Frontal cortex (tissue), 3 donors: ENCODE measurements at regions not wholly inside any gene's neighbourhood (a gene's known extent, or its start where the extent isn't known, plus 50 kb on each side); places are given as distances from the start of the nearest gene placed in this dataset.

Experiments used
- DNase-seq, 2 donors: peaks; one replicate each; pipeline ENCODE4 v3.0.0; 2012; ENCODE audit warnings: low spot score in 2 of 2
- FAIRE-seq: peaks from 2 replicates; lab custom pipeline; 2012; peaks lifted over from hg19 to GRCh38; lab: Jason Lieb, UNC
- donor health status: control.
- donor health status: control.
- donor health status: control.

DNA sequence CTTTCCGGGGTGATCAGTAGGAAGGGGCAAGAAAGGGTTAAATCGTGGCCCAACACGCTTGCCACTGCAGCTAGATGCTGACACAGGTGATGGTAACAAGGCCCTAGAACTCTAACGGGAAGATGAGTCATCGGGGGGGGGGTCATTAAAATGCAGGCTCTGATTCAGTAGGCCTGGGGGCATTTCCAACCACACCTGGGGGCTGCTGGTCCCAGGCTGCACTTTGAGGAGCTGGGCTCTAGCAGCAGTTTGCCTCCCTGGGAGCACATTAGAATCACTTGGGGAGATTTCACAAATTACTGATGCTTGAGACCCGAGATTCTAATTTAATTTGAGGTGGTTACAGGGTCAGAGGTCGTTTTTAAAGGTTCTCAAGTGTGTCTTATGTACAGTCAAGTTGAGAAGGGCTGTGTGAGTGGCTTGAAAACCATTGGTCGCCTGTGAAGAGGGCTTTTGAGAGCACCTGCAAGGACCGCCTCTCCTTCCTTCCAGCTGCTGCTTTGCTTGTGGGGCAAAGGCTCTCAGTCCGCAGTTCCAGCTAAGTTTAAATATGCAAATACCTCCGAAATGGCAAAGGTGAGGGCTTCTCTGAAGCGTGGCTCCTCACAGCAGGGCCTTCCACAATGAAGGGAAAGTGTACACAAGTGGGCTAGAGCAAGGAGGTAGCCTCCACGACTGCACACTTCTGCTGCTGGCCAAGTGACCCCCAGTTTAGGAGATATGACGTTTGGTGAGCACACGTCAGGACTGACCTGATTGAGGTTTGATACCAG is 84.2 kb upstream of the KCNK12 start:
- DNase-seq (no peak), FAIRE-seq (no peak)

DNA sequence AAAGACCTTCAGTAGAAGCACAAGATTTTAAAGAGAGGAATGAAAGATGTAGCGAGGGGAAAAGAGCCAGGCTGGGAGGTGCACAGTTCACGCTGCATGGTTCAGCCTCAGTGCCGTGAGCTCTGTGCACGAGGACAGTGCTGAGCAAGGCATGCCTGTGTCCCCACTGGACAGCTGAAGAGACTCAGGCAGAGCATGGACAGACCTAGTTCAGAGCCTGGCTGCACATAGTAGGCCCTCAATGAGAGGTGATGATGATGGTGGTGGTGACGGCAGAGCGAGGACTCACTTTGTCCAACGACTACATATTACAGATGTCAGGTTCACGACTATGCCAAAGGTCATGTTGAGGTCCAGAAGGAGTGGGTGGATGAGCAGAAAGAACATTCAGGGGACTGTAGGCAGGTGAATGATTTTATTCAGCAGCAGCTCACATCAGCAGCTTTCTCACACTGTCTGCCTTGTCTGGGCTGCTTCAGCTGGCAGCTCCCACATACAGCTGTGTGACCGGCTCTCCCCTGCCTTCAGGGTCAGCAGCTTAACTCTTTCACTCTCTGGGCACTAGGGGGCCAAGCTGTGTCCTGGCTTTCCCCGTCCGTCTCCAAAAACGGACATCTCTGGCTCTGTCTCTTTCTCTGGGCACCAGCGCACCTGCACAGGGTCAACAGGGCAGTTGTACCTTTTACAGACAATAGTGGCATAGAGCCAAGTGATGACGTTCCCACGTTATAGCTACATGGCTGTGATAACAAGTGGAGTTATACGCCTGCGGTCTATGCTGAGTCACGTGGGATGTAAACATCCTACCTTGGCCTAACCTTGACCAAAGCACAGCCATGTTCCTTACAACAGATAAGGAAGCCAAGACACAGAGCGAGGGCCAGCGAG is 83.4 kb upstream of the KCNK12 start:
- no peak for DNase-seq
- FAIRE-seq = no peak

DNA sequence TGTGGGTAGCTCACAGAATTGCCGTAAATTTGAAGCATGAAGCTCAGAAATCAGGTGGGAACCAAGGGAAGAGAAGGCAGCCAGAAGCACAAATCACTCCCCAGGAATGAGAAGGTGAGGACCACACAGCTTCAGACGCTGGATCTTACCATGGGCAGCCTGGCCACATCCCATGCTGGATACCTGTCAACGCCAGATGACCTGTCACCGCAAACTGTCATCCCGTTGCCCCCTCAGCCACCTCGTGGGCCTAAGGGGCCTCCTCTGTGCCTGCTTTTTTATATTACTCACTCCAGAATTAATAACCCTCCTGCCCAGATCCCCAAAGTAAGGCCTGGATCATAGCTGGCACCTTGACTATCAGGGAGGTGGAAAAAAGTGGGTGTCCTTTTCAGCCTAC is 82.3 kb upstream of the KCNK12 start:
- FAIRE-seq = no peak
- no peak for DNase-seq

DNA sequence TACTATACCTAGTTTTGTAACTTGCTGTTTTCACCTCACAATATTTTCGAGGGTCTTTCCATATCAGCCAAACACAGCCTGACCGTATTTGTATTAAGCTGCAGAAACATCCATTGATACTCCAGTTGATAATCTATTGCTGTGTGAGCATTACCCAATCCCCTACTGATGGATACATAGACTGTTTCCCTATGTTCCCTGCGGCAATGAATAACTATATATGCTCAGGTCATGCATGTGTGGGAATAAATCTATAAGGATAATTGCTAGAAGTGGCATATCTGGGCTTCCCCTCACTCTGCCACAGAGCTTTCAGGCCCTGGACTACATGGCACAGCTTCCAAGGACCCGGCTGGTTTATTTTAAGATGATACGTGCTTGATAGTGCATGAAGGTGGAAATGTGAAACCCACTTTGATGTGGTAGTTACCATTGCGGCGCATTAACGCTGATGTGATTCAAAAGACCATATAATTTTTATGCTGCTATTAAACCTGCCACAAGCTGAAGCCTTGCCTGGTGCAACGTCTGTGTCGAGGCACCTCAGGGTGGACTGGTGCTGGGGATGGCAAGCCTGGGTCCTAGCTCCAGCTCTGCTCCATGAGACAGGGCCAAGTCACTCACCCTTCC is 81.4 kb upstream of the KCNK12 start:
- DNase-seq (no peak), FAIRE-seq (no peak)

DNA sequence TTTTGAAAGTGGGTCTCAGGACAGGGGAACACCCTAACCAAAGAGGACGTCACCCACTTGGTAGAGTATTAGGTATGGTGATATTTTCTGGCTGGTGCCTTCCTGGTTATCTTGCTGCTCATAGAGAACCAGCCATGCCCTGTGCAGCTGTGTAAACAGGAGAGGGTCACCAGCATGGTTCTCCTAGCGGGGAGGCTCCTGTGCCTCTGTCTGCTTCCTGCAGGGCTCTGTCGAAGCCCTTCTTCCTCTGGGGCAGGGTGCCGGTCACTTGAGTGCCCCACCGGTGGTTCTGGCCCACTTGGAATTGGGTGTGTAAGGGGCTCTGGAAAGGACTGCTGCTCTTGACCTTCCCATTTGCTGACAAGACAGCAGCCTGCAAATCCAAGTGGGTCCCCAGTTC is 80.5 kb upstream of the KCNK12 start:
- FAIRE-seq = no peak
- no peak for DNase-seq

DNA sequence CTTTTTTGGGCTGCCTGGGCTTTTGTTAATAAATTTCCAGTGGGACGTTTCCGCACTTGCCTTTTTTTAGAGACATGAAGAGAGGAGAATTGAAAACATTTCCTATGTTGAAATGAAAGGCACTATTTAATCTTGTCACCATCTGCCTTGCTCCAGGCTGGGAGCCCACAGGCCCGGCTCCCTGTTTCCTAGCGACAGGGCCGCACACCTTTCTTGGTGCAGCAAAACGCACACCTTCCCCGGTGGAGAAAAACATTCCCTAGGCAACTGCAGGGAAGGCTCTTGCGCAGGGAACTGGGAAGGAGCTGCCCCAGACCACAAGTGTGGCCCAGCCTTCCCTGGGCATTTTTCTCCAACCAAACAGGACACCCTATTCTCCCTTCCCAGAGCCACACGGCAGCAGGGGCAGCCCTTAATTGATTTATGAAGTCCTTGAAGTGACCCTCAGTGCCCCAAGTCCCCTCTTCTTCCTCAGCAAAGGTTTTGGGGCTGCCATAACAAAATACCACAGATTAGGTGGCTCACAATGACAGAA is 79.3 kb upstream of the KCNK12 start:
- FAIRE-seq (no peak), DNase-seq (no peak)

DNA sequence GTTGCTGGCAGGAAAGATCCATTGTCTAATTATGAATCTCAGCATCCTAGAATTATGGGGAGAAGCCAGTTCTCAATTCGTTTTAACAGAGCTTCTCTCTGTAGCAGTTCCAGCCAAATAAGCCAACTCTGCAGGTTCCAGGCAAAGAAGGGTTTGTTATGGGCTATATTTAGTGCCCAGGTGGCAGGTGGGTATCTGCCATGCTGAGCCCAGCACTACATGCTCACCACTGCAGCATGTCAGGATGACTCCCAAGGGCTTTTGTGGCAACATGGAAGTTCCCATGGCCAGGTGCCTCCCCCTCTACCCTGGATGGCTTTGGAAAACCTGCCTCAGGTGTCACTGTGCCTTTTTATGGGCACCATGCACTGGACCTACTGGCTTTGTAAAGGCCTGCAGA is 74.5 kb upstream of the KCNK12 start:
- FAIRE-seq (no peak), DNase-seq (no peak)

DNA sequence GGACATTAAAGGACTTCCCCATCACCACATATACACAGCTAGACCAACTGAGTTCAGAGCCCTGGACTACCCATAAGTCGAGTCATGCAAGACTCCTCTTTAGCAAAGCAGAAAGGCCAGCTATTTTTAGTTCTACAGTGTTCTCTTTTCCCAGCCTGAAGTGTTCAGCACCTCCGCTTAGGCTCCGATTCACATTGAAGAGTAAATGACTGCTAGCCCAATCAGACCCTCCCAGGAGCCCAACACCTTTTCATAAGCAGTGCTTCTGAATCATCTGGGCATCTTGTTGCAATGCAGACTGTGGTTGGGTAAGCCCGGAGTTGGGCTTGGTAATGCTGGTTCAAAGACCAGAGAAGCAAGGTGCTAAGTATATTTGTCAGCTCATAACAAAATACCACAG is 73.6 kb upstream of the KCNK12 start:
- no peak for FAIRE-seq

DNA sequence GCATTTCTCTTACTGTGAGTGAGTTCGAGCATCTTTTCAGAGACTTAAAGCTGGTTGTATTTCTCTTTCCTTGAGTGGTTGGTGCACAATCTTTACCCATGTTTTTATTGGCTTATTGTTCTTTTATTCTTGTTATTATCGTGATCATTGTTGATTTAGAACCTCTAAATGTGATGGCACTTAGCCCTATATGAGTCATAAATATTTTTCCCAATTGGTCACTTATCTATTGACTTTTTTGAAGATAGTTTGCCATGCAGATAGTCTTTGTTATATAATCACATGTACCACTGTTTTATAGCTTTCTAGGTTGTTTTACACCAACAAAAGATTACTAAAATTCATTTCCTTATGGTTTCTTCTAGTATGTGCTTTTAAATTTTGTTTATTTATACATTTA is 70.6 kb upstream of the KCNK12 start:
- FAIRE-seq = no peak
- no peak for DNase-seq

More for the DNA sequence above, 73.6 kb upstream of the KCNK12 start:
- no peak for DNase-seq

DNA sequence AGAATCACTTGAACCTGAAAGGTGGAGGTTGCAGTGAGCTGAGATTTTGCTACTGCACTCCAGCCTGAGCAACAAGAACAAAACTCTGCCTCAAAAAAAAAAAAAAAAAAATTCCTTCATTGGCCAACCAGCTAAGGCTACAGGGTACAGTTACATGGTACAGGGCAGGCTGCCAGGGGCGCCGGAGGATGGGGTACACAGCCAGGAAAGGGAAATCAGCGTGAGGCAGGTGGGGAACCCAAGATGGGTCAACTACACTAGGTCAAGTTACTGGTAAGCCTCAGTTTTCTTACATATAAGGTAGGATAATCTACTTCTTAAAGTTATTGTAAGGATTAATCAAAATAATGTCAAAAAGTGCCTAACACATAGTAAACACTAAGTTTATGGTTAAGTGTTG is 69.6 kb upstream of the KCNK12 start:
- no peak for DNase-seq
- no peak for FAIRE-seq

DNA sequence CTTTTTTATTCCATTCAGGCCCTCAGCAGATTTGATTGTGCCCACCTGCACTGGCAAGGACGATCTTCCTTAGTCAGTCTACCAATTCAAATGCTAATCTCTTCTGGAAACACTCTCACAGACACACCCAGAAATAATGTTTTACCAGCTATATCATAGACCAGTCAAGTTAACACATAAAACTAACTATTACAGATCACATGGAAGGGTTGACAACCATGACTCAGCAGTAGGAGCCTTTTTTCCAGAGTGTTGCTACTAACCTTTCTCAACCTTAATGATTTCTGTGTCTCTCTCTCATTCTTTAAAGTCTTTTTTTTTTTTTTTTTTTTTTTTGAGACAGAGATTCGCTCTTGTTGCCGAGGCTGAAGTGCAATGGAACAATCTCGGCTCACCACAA is 68.7 kb upstream of the KCNK12 start:
- no peak for FAIRE-seq
- DNase-seq = no peak

DNA sequence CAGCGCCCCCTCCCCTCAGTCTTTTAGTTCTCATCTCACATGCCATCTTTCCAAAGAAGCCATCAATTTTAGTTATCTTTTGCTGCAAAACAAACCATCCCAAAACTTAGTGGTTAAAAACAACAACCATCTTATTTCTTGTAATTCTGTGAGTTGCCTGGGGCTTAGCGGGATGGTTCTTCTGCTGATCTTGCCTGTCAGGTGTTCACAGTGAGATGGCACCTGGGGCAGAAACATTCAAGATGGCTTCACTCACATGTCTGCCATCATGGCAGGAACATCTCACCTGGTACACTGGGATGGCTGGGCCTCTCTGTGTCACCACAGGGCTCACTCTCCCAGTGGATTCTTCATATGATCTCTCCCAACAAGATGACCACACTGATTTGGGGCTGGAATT is 67.6 kb upstream of the KCNK12 start:
- DNase-seq = no peak
- FAIRE-seq = no peak

DNA sequence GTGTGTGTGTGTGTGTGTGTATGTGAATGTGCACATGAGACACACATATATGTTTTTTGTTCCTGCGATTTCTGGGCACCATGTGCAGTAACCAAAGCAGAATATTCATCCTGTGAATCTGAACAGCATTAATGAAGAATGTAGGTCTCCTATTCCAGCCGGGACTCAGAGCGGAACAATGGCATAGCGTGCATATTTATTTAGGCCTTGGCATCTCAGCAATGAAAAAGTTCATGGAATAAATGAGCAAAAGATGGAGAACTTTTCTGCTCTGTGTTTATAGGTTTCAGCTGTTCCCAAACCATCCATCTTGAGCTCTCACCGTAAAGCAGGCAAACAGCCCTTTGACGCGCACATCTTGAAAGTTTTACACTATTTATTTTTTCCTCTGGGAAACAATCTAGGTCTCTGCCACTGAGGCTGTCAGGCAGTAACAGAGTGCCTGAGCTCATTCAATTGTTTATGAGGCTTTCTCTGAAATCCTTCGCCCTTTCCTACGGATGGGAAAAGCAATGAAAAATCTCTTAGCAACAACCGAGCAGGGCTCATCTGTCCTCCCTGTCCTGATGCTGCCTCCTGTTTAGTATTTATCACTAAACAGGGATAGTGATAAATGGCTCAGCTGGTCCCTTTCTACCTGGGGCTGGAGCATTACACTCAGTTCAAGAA is 65.9 kb upstream of the KCNK12 start:
- FAIRE-seq (no peak), DNase-seq (no peak)

DNA sequence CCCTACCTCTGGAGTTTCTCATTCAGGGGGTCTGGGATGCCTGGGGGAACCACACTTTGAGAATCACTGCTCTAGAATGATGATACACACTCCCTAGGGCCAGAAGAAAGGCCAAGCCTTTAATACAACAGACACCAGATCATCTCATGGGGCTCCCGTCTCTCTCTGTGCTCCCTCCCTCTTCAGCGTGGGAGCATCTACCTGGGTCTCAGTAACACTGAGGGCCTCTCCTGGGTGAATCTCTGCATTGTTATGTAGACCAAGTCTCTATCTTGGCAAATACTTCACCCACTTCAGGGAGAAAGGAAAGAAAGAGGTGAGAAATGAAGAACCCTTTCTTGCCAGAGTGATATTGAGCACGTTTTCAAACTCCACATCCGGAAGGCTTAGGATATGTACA is 65.4 kb upstream of the KCNK12 start:
- FAIRE-seq = no peak
- DNase-seq = no peak

DNA sequence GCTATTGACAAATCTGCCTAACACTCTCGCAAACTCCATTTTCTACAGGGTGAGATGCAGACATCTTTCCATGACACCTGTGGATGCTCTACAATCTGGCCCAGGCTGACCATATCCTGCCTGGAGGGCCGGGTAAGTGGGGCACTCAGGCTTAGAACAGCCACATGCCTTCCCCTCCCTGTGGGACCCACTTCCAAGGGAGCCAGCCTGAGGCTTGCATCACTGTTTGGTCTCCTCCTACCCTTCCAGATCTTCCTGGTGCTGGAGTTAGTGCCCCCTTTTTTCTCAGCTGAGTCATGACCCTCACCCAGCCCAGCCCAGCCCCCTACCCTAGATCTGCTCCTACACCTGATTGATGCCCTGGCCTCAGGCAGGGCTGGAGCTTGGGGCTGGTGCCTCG is 62.0 kb upstream of the KCNK12 start:
- no peak for DNase-seq
- no peak for FAIRE-seq

DNA sequence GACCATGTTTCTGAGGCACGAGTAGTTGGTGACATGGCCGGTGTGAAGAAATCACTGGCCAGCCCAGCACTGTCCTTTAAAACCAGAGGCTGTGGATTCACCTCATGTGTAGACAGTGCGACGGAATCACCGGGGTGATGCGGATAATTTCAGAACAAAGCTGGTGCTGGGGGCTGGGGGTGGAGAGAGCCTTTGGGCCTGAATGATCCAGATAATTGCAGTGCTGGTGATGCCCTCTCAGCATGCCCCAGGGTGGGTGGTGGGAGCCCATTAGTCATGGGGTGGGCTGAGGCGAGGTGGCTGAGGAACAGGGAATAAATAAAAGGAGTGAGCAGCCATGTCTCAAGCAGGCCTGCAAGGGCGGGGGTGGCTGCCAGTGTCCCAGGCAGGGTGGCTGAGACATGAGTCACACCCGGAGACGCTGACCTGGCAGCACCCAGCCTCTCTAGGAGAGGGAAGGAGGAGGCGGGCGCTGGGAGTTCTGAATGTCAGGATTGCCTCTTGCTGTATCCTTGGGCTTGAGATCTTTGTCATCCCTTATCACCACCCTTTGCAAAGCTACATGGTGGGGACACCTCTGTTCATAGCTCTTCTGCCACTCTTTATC is 61.1 kb upstream of the KCNK12 start:
- FAIRE-seq (no peak), DNase-seq (peak in 1 of 2 donors; percentile 24)

DNA sequence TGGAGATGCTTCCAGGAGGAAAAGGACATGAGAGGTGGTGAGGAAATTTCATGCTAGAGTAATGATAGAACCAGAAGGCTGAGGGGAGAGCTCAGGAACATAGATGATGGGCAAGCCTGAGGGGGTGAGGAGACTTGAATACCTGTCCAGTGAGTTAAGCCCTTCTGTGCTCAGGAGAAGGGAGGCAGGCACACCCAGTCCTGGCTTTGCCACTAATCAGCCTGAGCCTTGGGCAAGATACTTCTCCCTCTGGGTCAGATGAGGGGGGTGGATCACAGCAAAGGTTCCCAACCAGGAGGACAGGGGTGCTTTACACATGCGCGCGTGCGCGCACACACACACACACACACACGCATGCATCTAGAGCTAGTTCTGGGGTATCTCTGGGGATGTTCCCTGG is 60.5 kb upstream of the KCNK12 start:
- DNase-seq = no peak

DNA sequence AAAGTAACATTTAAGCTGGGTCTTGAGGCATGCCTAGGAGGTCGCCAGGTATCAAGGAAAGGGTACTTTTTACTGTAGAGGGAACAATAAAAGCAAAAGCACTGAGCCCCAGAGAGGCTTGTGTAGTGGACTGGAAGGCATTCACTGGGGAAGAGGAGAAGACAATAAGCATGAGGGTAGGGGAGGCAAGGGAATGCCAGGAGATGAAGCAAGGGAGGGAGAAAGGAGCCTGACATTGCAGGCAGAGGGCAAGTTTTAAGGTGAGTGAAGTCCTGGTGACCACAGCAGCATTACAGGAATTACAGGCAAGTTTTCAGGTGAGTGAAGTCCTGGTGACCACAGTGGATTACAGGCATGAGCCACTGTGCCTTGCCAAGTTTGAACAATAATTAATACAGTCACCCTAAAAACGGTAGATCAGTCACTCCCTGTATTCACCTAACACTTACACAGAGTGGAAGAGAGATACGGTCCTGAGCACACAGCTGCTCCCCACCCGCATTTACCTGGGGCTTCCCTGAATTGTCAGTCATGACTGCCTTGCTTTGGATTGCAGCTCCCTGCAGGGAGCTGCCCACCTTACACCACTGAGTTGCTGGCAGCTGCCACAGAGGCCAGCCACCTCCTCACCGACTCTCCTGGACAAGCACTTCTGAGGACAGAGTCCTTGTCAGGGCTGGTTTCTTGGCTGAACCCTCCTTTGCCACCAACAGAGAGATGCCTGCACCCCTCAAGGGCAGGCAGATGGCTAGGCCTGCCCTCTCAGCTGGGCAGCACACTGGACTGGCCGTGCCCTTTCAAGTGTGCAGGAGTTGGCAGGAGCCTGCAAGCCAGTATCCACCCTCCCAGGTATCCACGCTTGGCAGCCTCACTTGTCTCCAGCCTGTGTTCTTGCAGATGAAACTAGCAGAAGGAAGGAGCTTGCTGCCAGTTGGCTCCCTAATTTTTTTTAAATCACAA is 59.0 kb upstream of the KCNK12 start:
- DNase-seq (no peak), FAIRE-seq (no peak)

More for the DNA sequence above, 60.5 kb upstream of the KCNK12 start:
- FAIRE-seq = no peak

DNA sequence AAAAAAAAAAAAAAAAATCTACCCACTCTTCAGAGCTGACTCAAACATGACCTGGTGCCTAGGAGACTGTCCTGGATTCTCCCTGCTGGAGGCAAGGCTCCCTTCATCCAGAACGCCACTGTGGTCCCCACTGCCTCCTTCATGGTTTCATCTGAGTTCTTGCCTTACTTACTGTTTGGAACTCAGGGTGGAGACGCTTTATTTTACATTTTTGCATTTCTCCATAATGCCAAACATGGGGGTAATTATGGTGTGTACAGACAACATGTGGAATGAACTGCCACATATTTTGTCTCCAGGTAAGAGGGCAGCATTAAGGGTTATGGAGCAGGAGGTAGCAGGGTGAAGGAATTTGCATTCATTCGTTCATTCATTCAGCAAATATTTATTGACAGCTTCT is 58.1 kb upstream of the KCNK12 start:
- DNase-seq (no peak), FAIRE-seq (no peak)
